ENCODE measurements at regions not wholly inside any gene's neighbourhood (a gene's known extent, or its start where the extent isn't known, plus 50 kb on each side); places are given as distances from the start of the nearest gene placed in this dataset.

- WGBS, 10 experiments = 0 to 94% (median 74%) methylated on average over 1 to 2 of the region's 2 CpGs; no CpG with 5 or more reads in 3 of the 10 experiments
- no peak for ATAC-seq (replicated peaks in 6 of 8)
- Histone ChIP-seq H3K4me3 (no peak overlapping the region), H3K4me1 (replicated peaks in 1 of 2) (peaks cover 28 to 33% of the 10 kb centered on the region in 2 donors), H3K27ac (no peak overlapping the region)
- in situ Hi-C loops (cut with MboI; ENCODE audit: low pct_unique_long_range_greater_than_20kb in 2 of 9, low sequenced_read_pairs in 9 of 9, unreplicated experiment in 9 of 9) = no loop called here
Measured at GRCh38 chr3:150252462-150252861, 155.6 kb upstream of the TSC22D2 start.

GRCh38 chr3:150251187-150252062 is 156.7 kb upstream of the TSC22D2 start:
- 10 to 86% (median 83%) methylated on average over 2 to 5 of the region's 5 CpGs; no CpG with 5 or more reads in 1 of the 10 experiments for WGBS, 10 experiments
- Histone ChIP-seq H3K4me1 (replicated peaks in 1 of 2) (peaks cover 28 to 33% of the 10 kb centered on the region in 2 donors), H3K4me3 (no peak overlapping the region), H3K27ac (no peak overlapping the region)
- peak in 5 of 8 experiments; percentile 26 to 61 (median 53) for ATAC-seq (replicated peaks in 6 of 8)
- in situ Hi-C loops (cut with MboI; ENCODE audit: low pct_unique_long_range_greater_than_20kb in 2 of 9, low sequenced_read_pairs in 9 of 9, unreplicated experiment in 9 of 9) = no loop called here

DNA sequence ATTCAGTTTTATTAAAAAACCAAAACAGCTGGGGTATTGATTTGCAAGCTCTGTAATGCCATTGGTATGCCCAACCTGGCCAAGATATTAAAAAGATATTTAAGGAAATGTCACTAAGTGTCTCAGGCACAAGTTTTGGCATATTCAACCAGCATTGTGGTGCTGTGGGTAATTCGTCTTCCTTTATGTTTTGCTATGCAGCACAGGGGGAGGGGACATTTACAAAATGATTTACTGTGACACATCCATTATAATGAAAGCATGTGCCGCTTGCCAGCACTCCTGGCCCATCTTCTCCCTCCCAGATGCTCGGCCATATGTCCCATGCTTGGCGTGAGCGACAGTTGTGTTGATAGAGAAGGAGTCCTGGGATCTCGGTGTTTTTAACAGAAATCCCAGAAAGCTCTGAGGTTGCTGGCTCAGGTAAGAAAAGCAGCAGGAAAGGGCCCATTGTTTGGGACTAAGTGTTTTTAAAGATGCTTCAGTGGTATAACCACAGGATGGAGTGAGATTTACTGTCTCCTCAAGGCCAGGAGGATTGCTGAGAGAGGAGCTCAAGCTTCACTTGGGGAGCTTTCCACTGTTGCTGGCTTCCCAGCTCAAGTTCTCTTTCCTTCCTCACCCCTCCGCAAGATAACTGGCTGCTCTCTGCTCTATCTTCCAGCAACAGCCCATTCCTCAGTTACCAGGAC is 158.2 kb upstream of the TSC22D2 start:
- peaks cover 28 to 33% of the 10 kb centered on the region in 2 donors for H3K4me1 ChIP-seq (replicated peaks in 1 of 2)
- WGBS, 10 experiments = 0 to 100% (median 55%) methylated on average over 1 to 7 of the region's 7 CpGs; no CpG with 5 or more reads in 1 of the 10 experiments
- H3K27ac ChIP-seq = no peak overlapping the region
- H3K4me3 ChIP-seq = no peak overlapping the region
- in situ Hi-C loops (cut with MboI; ENCODE audit: low pct_unique_long_range_greater_than_20kb in 2 of 9, low sequenced_read_pairs in 9 of 9, unreplicated experiment in 9 of 9) = loop anchor here in 3 of 9 experiments (10.0 to 25.0 kb wide), 2 partner anchors 237 to 245 kb away; no protein-coding TSS in a partner anchor
- peak in 4 of 8 experiments; percentile 48 to 89 (median 71) for ATAC-seq (replicated peaks in 6 of 8)

GRCh38 chr3:150248888-150249681 is 159.0 kb upstream of the TSC22D2 start:
- Histone ChIP-seq H3K4me1 (replicated peaks in 1 of 2) (peaks cover 28 to 33% of the 10 kb centered on the region in 2 donors), H3K27ac (no peak overlapping the region), H3K4me3 (no peak overlapping the region)
- ATAC-seq (replicated peaks in 6 of 8) = peak in 1 of 8 experiments; percentile 8
- WGBS, 10 experiments = 13 to 100% (median 56%) methylated on average over 1 to 4 of the region's 4 CpGs
- in situ Hi-C loops (cut with MboI; ENCODE audit: low pct_unique_long_range_greater_than_20kb in 2 of 9, low sequenced_read_pairs in 9 of 9, unreplicated experiment in 9 of 9) = loop anchor here in 3 of 9 experiments (10.0 to 25.0 kb wide), 2 partner anchors 238 to 246 kb away; no protein-coding TSS in a partner anchor

GRCh38 chr3:150248116-150248887 is 159.8 kb upstream of the TSC22D2 start:
- H3K4me3 ChIP-seq = no peak overlapping the region
- ATAC-seq (replicated peaks in 6 of 8) = peak in 6 of 8 experiments; percentile 30 to 87 (median 42)
- WGBS, 10 experiments = 0 to 100% (median 53%) methylated on average over 1 to 5 of the region's 5 CpGs
- in situ Hi-C loops (cut with MboI; ENCODE audit: low pct_unique_long_range_greater_than_20kb in 2 of 9, low sequenced_read_pairs in 9 of 9, unreplicated experiment in 9 of 9) = loop anchor here in 3 of 9 experiments (10.0 to 25.0 kb wide), 2 partner anchors 239 to 246 kb away; no protein-coding TSS in a partner anchor
- H3K4me1 ChIP-seq (replicated peaks in 1 of 2) = peaks cover 28 to 33% of the 10 kb centered on the region in 2 donors
- no peak overlapping the region for H3K27ac ChIP-seq

DNA sequence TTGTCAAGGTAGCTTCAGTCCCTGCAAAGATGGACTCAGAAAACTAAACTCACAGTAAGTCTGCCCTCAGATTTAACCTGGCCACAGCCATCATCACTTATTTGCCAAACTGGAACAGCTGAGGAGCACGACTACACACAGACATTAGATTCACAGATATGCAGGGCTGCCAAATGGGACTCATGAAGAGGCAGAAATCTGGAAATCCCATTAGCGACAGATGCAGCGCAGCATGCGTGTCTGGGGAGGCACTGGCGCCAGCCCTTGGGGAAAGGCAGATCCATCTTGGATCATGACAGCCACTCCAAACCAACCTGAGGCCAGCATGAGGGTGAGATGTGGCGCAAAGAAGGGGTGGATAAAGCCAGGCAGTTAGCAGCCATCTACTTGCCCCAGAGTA is 160.7 kb upstream of the TSC22D2 start:
- no peak for ATAC-seq (replicated peaks in 6 of 8)
- Histone ChIP-seq H3K27ac (no peak overlapping the region), H3K4me3 (no peak overlapping the region), H3K4me1 (replicated peaks in 1 of 2) (peaks cover 28 to 31% of the 10 kb centered on the region in 2 donors)
- in situ Hi-C loops (cut with MboI; ENCODE audit: low pct_unique_long_range_greater_than_20kb in 2 of 9, low sequenced_read_pairs in 9 of 9, unreplicated experiment in 9 of 9) = loop anchor here in 3 of 9 experiments (10.0 to 25.0 kb wide), 2 partner anchors 240 to 247 kb away; no protein-coding TSS in a partner anchor
- WGBS, 10 experiments = 80 to 100% (median 99%) methylated on average over 1 to 6 of the region's 6 CpGs; no CpG with 5 or more reads in 4 of the 10 experiments

DNA sequence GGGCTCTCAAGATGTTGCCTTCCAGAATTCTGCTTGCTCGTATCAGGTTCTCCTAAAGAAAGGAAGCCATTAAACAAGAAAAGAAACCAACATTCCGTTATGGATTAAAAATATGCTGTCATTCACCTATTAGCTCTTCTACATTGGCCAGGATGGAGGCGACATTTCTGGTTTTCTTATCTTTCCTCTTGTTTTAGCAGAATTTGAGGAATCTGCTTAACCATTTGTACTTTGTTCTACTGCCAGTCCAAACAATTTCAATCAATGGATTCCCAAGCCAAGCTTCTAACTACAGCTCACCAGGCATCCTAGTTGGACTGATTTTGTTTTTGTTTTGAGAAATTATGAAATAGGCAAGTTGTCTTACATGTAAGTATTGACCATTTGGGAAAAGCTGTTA is 164.6 kb upstream of the TSC22D2 start:
- Histone ChIP-seq H3K27ac (no peak overlapping the region), H3K4me3 (no peak overlapping the region), H3K4me1 (replicated peaks in 1 of 2) (peaks cover 0 to 4% of the 10 kb centered on the region in 2 donors)
- ATAC-seq (replicated peaks in 6 of 8) = no peak
- WGBS, 10 experiments = 70 to 100% (median 94%) methylated on average over 1 to 3 of the region's 3 CpGs; no CpG with 5 or more reads in 3 of the 10 experiments
- in situ Hi-C loops (cut with MboI; ENCODE audit: low pct_unique_long_range_greater_than_20kb in 2 of 9, low sequenced_read_pairs in 9 of 9, unreplicated experiment in 9 of 9) = loop anchor here in 3 of 9 experiments (10.0 to 25.0 kb wide), 2 partner anchors 244 to 251 kb away; no protein-coding TSS in a partner anchor

- H3K4me3 ChIP-seq = no peak overlapping the region
- in situ Hi-C loops (cut with MboI; ENCODE audit: low pct_unique_long_range_greater_than_20kb in 2 of 9, low sequenced_read_pairs in 9 of 9, unreplicated experiment in 9 of 9) = loop anchor here in 3 of 9 experiments (10.0 to 25.0 kb wide), 2 partner anchors 245 to 252 kb away; no protein-coding TSS in a partner anchor
- no peaks in the 10 kb centered on the region for H3K4me1 ChIP-seq (replicated peaks in 1 of 2)
- peak in 3 of 8 experiments; percentile 45 to 66 (median 57) for ATAC-seq (replicated peaks in 6 of 8)
- H3K27ac ChIP-seq = no peak overlapping the region
- WGBS, 10 experiments = 69 to 100% (median 95%) methylated on average over 1 to 3 of the region's 3 CpGs; no CpG with 5 or more reads in 1 of the 10 experiments
Measured at GRCh38 chr3:150242220-150242936, 165.7 kb upstream of the TSC22D2 start.

GRCh38 chr3:150240891-150241290 is 167.2 kb upstream of the TSC22D2 start:
- ATAC-seq (replicated peaks in 6 of 8) = no peak
- in situ Hi-C loops (cut with MboI; ENCODE audit: low pct_unique_long_range_greater_than_20kb in 2 of 9, low sequenced_read_pairs in 9 of 9, unreplicated experiment in 9 of 9) = loop anchor here in 3 of 9 experiments (10.0 to 25.0 kb wide), 2 partner anchors 246 to 254 kb away; no protein-coding TSS in a partner anchor
- no peak overlapping the region for H3K4me3 ChIP-seq
- H3K27ac ChIP-seq = no peak overlapping the region
- no peaks in the 10 kb centered on the region for H3K4me1 ChIP-seq (replicated peaks in 1 of 2)
- WGBS, 10 experiments = 90 to 100% methylated on average over 1 to 2 of the region's 2 CpGs; no CpG with 5 or more reads in 8 of the 10 experiments

DNA sequence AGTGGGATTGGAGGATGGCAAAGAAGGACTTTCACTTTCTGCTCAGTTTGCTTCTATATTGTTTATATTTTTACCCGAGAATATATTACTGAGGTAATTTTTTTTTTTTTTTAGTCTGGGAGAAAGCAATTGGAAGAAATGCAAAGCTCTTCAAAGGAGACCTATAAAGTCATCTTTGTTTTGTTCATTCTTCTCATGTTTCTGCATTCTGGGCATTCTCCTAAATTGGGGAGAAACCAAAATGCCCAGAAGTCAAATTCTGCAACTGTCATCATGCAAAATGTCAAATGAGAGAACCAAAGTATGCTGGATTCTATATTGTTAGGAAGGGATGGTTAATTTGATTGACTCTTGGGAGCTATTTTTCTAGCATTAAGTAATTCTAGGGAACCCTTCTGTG is 168.3 kb upstream of the TSC22D2 start:
- H3K27ac ChIP-seq = no peak overlapping the region
- WGBS, 10 experiments = 38 to 100% (median 65%) methylated on average over 1 of the region's 1 CpG
- H3K4me1 ChIP-seq (replicated peaks in 1 of 2) = no peaks in the 10 kb centered on the region
- ATAC-seq (replicated peaks in 6 of 8) = no peak
- in situ Hi-C loops (cut with MboI; ENCODE audit: low pct_unique_long_range_greater_than_20kb in 2 of 9, low sequenced_read_pairs in 9 of 9, unreplicated experiment in 9 of 9) = loop anchor here in 4 of 9 experiments (10.0 to 25.0 kb wide), 2 partner anchors 248 to 255 kb away; no protein-coding TSS in a partner anchor
- no peak overlapping the region for H3K4me3 ChIP-seq
